Upper lobe of right lung (tissue), 1 donor: ENCODE measurements at regions not wholly inside any gene's neighbourhood (a gene's known extent, or its start where the extent isn't known, plus 50 kb on each side); places are given as distances from the start of the nearest gene placed in this dataset.

ENCODE experiments used
- ATAC-seq: fragments of 200-7000 bp; cut with Tn5 transposase; one replicate; pipeline ENCODE4 v1.9.1; 2020; ENCODE audit warnings: mild to moderate bottlenecking, moderate library complexity
- DNase-seq: peaks from one replicate; pipeline ENCODE4 v3.0.0-alpha.2; 2020
- H3K27ac ChIP-seq: fragments of 200-600 bp; one replicate; pipeline ENCODE4 v1.8.0; 2022
- H3K27me3 ChIP-seq: fragments of 200-600 bp; one replicate; pipeline ENCODE4 v1.8.0; 2022; ENCODE audit warnings: mild to moderate bottlenecking
- H3K36me3 ChIP-seq: fragments of 200-600 bp; one replicate; pipeline ENCODE4 v1.8.0; 2022
- H3K4me1 ChIP-seq: fragments of 200-600 bp; one replicate; pipeline ENCODE4 v1.8.0; 2022
- H3K4me3 ChIP-seq: fragments of 200-600 bp; one replicate; pipeline ENCODE4 v1.8.0; 2022; ENCODE audit warnings: mild to moderate bottlenecking
- H3K9me3 ChIP-seq: fragments of 200-600 bp; one replicate; pipeline ENCODE4 v1.8.0; 2022
- CTCF ChIP-seq: fragments of 200-600 bp; IDR thresholded peaks from one replicate; pipeline ENCODE4 v1.8.0; 2022; ENCODE audit warnings: antibody characterized with exemption
- intact Hi-C: fragments of 100-400 bp; cut with DNase I; formaldehyde crosslinking; loops from one replicate; pipeline ENCODE4 v1.11.0; 2022
- donor health status: DM: no; HTN: yes; CAD: no; lungs with severe emphysema.

- no peak for ATAC-seq
- no peak for TF ChIP-seq CTCF
- Histone ChIP-seq H3K27ac (no peak overlapping the region), H3K27me3 (no peaks in the 10 kb centered on the region), H3K4me3 (no peak overlapping the region), H3K36me3 (no peaks in the 10 kb centered on the region), H3K9me3 (peaks cover 8% of the 10 kb centered on the region), H3K4me1 (no peaks in the 10 kb centered on the region)
- intact Hi-C loops: no loop called here
- DNase-seq: no peak
Observed at GRCh38 chr7:156279635-156280034, 360.9 kb upstream of the RNF32 start.

- intact Hi-C loops: no loop called here
Observed at GRCh38 chr7:156275292-156275691, 365.3 kb upstream of the RNF32 start.

GRCh38 chr7:156274557-156274956 lies 366.0 kb upstream of the RNF32 start:
- no peak overlapping the region for H3K27ac ChIP-seq
- TF ChIP-seq CTCF: no peak
- no peak overlapping the region for H3K4me3 ChIP-seq
- DNase-seq (no peak), ATAC-seq (no peak)
- no peaks in the 10 kb centered on the region for H3K27me3 ChIP-seq
- H3K4me1 ChIP-seq: no peaks in the 10 kb centered on the region
- H3K36me3 ChIP-seq: no peaks in the 10 kb centered on the region
- H3K9me3 ChIP-seq: no peaks in the 10 kb centered on the region
- intact Hi-C loops: no loop called here

More at GRCh38 chr7:156275292-156275691, 365.3 kb upstream of the RNF32 start:
- Histone ChIP-seq H3K36me3 (no peaks in the 10 kb centered on the region), H3K9me3 (no peaks in the 10 kb centered on the region), H3K27me3 (no peaks in the 10 kb centered on the region), H3K4me3 (no peak overlapping the region), H3K4me1 (no peaks in the 10 kb centered on the region), H3K27ac (no peak overlapping the region)
- TF ChIP-seq CTCF: no peak
- DNase-seq: no peak
- ATAC-seq: no peak

- H3K27me3 ChIP-seq: no peaks in the 10 kb centered on the region
- no peaks in the 10 kb centered on the region for H3K4me1 ChIP-seq
- DNase-seq (no peak), ATAC-seq (no peak)
- no peak overlapping the region for H3K4me3 ChIP-seq
- no peaks in the 10 kb centered on the region for H3K36me3 ChIP-seq
- no peak overlapping the region for H3K27ac ChIP-seq
- no peaks in the 10 kb centered on the region for H3K9me3 ChIP-seq
- no peak for TF ChIP-seq CTCF
- intact Hi-C loops: no loop called here
Observed at GRCh38 chr7:156261581-156261980, 379.0 kb upstream of the RNF32 start.

- TF ChIP-seq CTCF: no peak
- no peaks in the 10 kb centered on the region for H3K4me1 ChIP-seq
- no peaks in the 10 kb centered on the region for H3K36me3 ChIP-seq
- no peak overlapping the region for H3K27ac ChIP-seq
- intact Hi-C loops: no loop called here
- H3K4me3 ChIP-seq: no peak overlapping the region
- DNase-seq (no peak), ATAC-seq (no peak)
- no peaks in the 10 kb centered on the region for H3K27me3 ChIP-seq
- no peaks in the 10 kb centered on the region for H3K9me3 ChIP-seq
Observed at GRCh38 chr7:156257904-156258303, 382.7 kb upstream of the RNF32 start.

- H3K4me1 ChIP-seq: no peaks in the 10 kb centered on the region
- no peak for DNase-seq
- no peaks in the 10 kb centered on the region for H3K27me3 ChIP-seq
- no peak overlapping the region for H3K4me3 ChIP-seq
- intact Hi-C loops: no loop called here
- no peak for ATAC-seq
- H3K36me3 ChIP-seq: no peaks in the 10 kb centered on the region
- H3K27ac ChIP-seq: no peak overlapping the region
- H3K9me3 ChIP-seq: no peaks in the 10 kb centered on the region
- TF ChIP-seq CTCF: no peak
Observed at GRCh38 chr7:156255635-156256034, 384.9 kb upstream of the RNF32 start.
